H1 (cell line): ENCODE measurements at regions not wholly inside any gene's neighbourhood (a gene's known extent, or its start where the extent isn't known, plus 50 kb on each side); places are given as distances from the start of the nearest gene placed in this dataset.

Experiments
- CTCF ChIA-PET: fragments of 300-600 bp; sonication (Branson Sonifier 250); formaldehyde crosslinking; loops from one replicate; lab custom pipeline; 2021; ENCODE audit not compliant: partially characterized antibody; lab: Charles Lee
- POLR2A ChIA-PET: fragments of 300-600 bp; sonication (Branson Sonifier 250); formaldehyde crosslinking; loops from one replicate; lab custom pipeline; 2021; ENCODE audit warnings: inconsistent platforms; ENCODE audit not compliant: partially characterized antibody; lab: Charles Lee
- DNase-seq, 2 experiments: peaks; one replicate each; pipeline versions ENCODE4 v3.0.0 to v3.0.0-alpha.2; 2010 to 2022; ENCODE audit warnings: low spot score in 2 of 2, low read depth in 1 of 2, mixed read lengths in 1 of 2
- FAIRE-seq: peaks from 2 replicates; lab custom pipeline; 2011; peaks lifted over from hg19 to GRCh38; lab: Jason Lieb, UNC
- H2AFZ ChIP-seq: 2 replicates; pipeline ENCODE4 v1.8.1; 2012; ENCODE audit warnings: low read length, inconsistent platforms
- H2AK5ac ChIP-seq: 2 replicates; pipeline ENCODE4 v1.6.1; 2013; ENCODE audit warnings: low read depth, low read length
- H2BK120ac ChIP-seq: replicated peaks from 2 replicates; pipeline ENCODE3; 2013; ENCODE audit warnings: low read depth, low read length, inconsistent platforms
- H2BK12ac ChIP-seq: 2 replicates; pipeline ENCODE4 v1.6.1; 2013; ENCODE audit warnings: low read depth, low read length
- H2BK15ac ChIP-seq: 2 replicates; pipeline ENCODE4 v1.6.1; 2013; ENCODE audit warnings: low read length
- H2BK20ac ChIP-seq: 2 replicates; pipeline ENCODE4 v1.6.1; 2013; ENCODE audit warnings: low read length
- H2BK5ac ChIP-seq: 2 replicates; pipeline ENCODE4 v1.6.1; 2013; ENCODE audit warnings: low read depth, low read length
- H3K14ac ChIP-seq: 2 replicates; pipeline ENCODE4 v1.6.1; 2013; ENCODE audit warnings: inconsistent platforms; ENCODE audit not compliant: insufficient read length
- H3K18ac ChIP-seq: 2 replicates; pipeline ENCODE4 v1.6.1; 2013; ENCODE audit warnings: low read length; ENCODE audit errors: extremely low read depth
- H3K23ac ChIP-seq: 2 replicates; pipeline ENCODE4 v1.6.1; 2013; ENCODE audit warnings: inconsistent platforms; ENCODE audit not compliant: insufficient read length
- H3K23me2 ChIP-seq: 2 replicates; pipeline ENCODE4 v1.6.1; 2013; ENCODE audit warnings: low read depth, low read length
- H3K27ac ChIP-seq: 2 replicates; pipeline ENCODE4 v1.6.1; 2011; ENCODE audit warnings: low read depth, low read length, inconsistent platforms
- H3K27me3 ChIP-seq, 4 experiments: replicated peaks in 1 of 4; 1 replicate in 1 of 4; 2 replicates in 3 of 4; pipeline versions ENCODE4 v1.6.1 to v1.8.1; 2011 to 2013; ENCODE audit warnings: low read length in 3 of 4, mild to moderate bottlenecking in 3 of 4, inconsistent platforms in 2 of 4, mixed read lengths in 2 of 4, moderate library complexity in 1 of 4; ENCODE audit not compliant: control insufficient read depth in 3 of 4, insufficient read depth in 3 of 4; ENCODE audit errors: extremely low read depth in 1 of 4
- H3K36me3 ChIP-seq, 4 experiments: 2 replicates each; pipeline versions ENCODE4 v1.6.1 to v1.8.1; 2011 to 2013; ENCODE audit warnings: mild to moderate bottlenecking in 4 of 4, low read length in 3 of 4, moderate library complexity in 2 of 4, control low read depth in 1 of 4, inconsistent platforms in 1 of 4; ENCODE audit not compliant: insufficient read depth in 4 of 4, control insufficient read depth in 2 of 4
- H3K4ac ChIP-seq: replicated peaks from 2 replicates; pipeline ENCODE3; 2013; ENCODE audit warnings: low read length, low read depth, mixed read lengths, inconsistent platforms; ENCODE audit not compliant: insufficient read length
- H3K4me1 ChIP-seq, 4 experiments: replicated peaks in 1 of 4; 1 replicate in 1 of 4; 2 replicates in 3 of 4; pipeline versions ENCODE4 v1.6.1 to v1.8.1; 2011 to 2013; ENCODE audit warnings: low read length in 3 of 4, inconsistent platforms in 2 of 4, mixed read lengths in 1 of 4; ENCODE audit not compliant: insufficient read depth in 4 of 4, control insufficient read depth in 3 of 4
- H3K4me2 ChIP-seq, 2 experiments: 2 replicates each; pipeline versions ENCODE4 v1.6.1 to v1.8.1; 2011 to 2013; ENCODE audit warnings: low read depth in 2 of 2, low read length in 2 of 2, control low read depth in 1 of 2, inconsistent platforms in 1 of 2, mild to moderate bottlenecking in 1 of 2; ENCODE audit not compliant: insufficient read depth in 1 of 2
- H3K4me3 ChIP-seq, 4 experiments: fragments of 200-600, 300-600 bp in 1 of 4; sonication (generic), shearing (Covaris generic), sonication (Bioruptor Twin) in 1 of 4; 2 replicates each; pipeline versions ENCODE4 v1.5.1 to v1.8.1; 2011 to 2016; ENCODE audit warnings: low read length in 4 of 4, low read depth in 3 of 4, control low read depth in 2 of 4, inconsistent platforms in 2 of 4, mild to moderate bottlenecking in 2 of 4, mixed read lengths in 1 of 4, moderate library complexity in 1 of 4; ENCODE audit not compliant: insufficient read depth in 2 of 4; ENCODE audit errors: extremely low read depth in 1 of 4
- H3K56ac ChIP-seq: replicated peaks from 2 replicates; pipeline ENCODE3; 2013; ENCODE audit warnings: low read depth, mild to moderate bottlenecking, mixed read lengths, low read length, inconsistent platforms; ENCODE audit not compliant: insufficient read length
- H3K79me1 ChIP-seq: 2 replicates; pipeline ENCODE4 v1.6.1; 2013; ENCODE audit warnings: low read depth, low read length, control low read depth
- H3K79me2 ChIP-seq, 2 experiments: 2 replicates each; pipeline versions ENCODE4 v1.6.1 to v1.8.1; 2012 to 2013; ENCODE audit warnings: low read length in 2 of 2, mild to moderate bottlenecking in 2 of 2, inconsistent platforms in 1 of 2; ENCODE audit not compliant: insufficient read depth in 2 of 2, control insufficient read depth in 1 of 2
- H3K9ac ChIP-seq, 4 experiments: replicated peaks in 1 of 4; 1 replicate in 1 of 4; 2 replicates in 3 of 4; pipeline versions ENCODE4 v1.6.1 to v1.8.1; 2011 to 2013; ENCODE audit warnings: low read depth in 3 of 4, low read length in 3 of 4, control low read depth in 2 of 4, mild to moderate bottlenecking in 2 of 4, moderate library complexity in 2 of 4, inconsistent platforms in 1 of 4; ENCODE audit errors: extremely low read depth in 1 of 4
- H3K9me3 ChIP-seq, 2 experiments: 2 replicates each; pipeline versions ENCODE4 v1.6.1 to v1.8.1; 2012 to 2013; ENCODE audit warnings: mild to moderate bottlenecking in 2 of 2, moderate library complexity in 2 of 2, control low read depth in 1 of 2, inconsistent platforms in 1 of 2, low read depth in 1 of 2, low read length in 1 of 2, mixed read lengths in 1 of 2; ENCODE audit not compliant: insufficient read depth in 2 of 2
- H4K20me1 ChIP-seq, 2 experiments: replicated peaks in 1 of 2; 2 replicates each; pipeline versions ENCODE3 to v1.8.1; 2011 to 2013; ENCODE audit warnings: inconsistent platforms in 2 of 2, low read length in 2 of 2, mild to moderate bottlenecking in 1 of 2; ENCODE audit not compliant: insufficient read depth in 2 of 2, control insufficient read depth in 1 of 2
- H4K5ac ChIP-seq: 2 replicates; pipeline ENCODE4 v1.6.1; 2013; ENCODE audit warnings: low read length, low read depth, mixed read lengths, inconsistent platforms; ENCODE audit not compliant: insufficient read length
- H4K8ac ChIP-seq: 2 replicates; pipeline ENCODE4 v1.8.0; 2013; ENCODE audit warnings: mild to moderate bottlenecking, moderate library complexity, low read length, inconsistent platforms; ENCODE audit not compliant: insufficient read depth; ENCODE audit errors: extremely low read depth
- H4K91ac ChIP-seq: replicated peaks from 2 replicates; pipeline ENCODE3; 2013; ENCODE audit warnings: low read length, mixed read lengths, inconsistent platforms; ENCODE audit not compliant: insufficient read length
- SRF ChIP-seq: IDR thresholded peaks from 2 replicates; pipeline ENCODE4 v1.6.1; 2011; ENCODE audit warnings: mild to moderate bottlenecking, low read depth, low read length, moderate library complexity
- WGBS, 2 experiments: shearing (Covaris generic) in 1 of 2; methylation state at CpG; one replicate each; pipeline versions ENCODE4 v1.1.6 to v1.1.7; 2013 to 2015; ENCODE audit warnings: low lambda C conversion rate in 2 of 2, mixed read lengths in 2 of 2, inconsistent platforms in 1 of 2, low coverage in 1 of 2, missing lambda C conversion rate in 1 of 2; ENCODE audit not compliant: insufficient replicate concordance in 2 of 2, insufficient coverage in 1 of 2, insufficient read length in 1 of 2; ENCODE audit errors: extremely low coverage in 1 of 2, missing lambda C conversion rate in 1 of 2; 5-methylcytosine and 5-hydroxymethylcytosine counted together

DNA sequence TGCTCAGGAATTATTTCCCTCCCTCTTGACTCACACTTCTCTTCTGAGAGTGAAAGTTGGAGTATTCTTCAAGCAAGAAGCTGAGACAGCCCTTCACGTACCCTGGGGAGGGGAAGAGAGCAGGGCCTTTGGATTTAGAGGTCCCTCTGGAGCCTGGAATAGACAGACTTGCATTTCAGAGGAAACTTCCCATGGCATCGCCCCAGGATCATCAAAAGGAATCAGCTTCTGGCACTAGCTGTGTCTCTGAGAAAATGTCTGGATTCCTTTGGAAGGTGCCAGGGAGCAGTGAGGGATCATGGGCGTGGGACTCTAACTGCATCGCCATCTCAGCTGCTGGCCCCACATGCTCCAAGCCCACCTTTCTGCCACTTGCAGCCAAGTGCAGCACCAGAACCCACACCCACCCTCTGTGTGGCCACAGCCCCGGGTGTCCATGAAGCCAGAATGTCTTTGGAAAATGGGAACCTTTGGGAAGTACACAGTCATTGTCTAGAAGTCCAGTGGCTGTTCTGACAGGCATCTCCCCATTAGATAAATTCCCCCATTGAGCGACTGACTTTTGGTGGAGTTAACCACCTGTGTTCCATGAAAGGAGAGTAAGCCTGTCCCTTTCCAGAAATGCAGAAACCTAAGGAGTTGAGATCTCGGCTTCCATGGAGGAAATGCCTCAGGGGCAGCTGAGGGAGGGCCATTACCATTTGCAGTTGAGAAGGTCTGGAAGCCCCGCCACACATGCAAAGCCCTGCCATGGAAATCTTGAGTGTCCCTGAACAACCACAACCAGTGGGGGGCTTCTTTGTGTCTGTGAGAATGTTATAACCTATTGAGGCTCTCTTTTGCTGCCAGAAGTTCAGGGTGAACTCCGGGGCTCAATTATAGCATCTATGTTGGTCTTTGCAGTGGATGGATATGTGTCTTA is 57.8 kb upstream of the GDF10 start:
- no peak overlapping the region for H3K14ac ChIP-seq
- H3K79me2 ChIP-seq: no peaks in the 10 kb centered on the region
- no peaks in the 10 kb centered on the region for H3K23me2 ChIP-seq
- H3K56ac ChIP-seq: no peak overlapping the region
- H3K4ac ChIP-seq: no peak overlapping the region
- no peak overlapping the region for H2BK20ac ChIP-seq
- H3K18ac ChIP-seq: no peak overlapping the region
- no peak overlapping the region for H3K27ac ChIP-seq
- H4K20me1 ChIP-seq: no peaks in the 10 kb centered on the region
- ChIA-PET POLR2A (no interaction called here), CTCF (interaction anchor here (1.0 to 4.3 kb wide), 4 partner anchors 12 to 194 kb away, joined by 3 to 15 read pairs (median 4); no protein-coding TSS in a partner anchor)
- H3K27me3 ChIP-seq: no peaks in the 10 kb centered on the region; a peak in 1 of 7 replicates
- no peak overlapping the region for H2BK12ac ChIP-seq
- no peak overlapping the region for H3K23ac ChIP-seq
- FAIRE-seq (no peak), DNase-seq (no peak)
- H2BK5ac ChIP-seq: no peak overlapping the region
- H3K9ac ChIP-seq: no peak overlapping the region
- H3K4me2 ChIP-seq: no peak overlapping the region
- H2BK15ac ChIP-seq: no peak overlapping the region
- H4K91ac ChIP-seq: no peak overlapping the region
- no peak overlapping the region for H4K8ac ChIP-seq
- H3K9me3 ChIP-seq: no peaks in the 10 kb centered on the region
- peaks cover 2% of the 10 kb centered on the region; the same call in 1 of the 2 replicates for H3K79me1 ChIP-seq
- no peak overlapping the region for H4K5ac ChIP-seq
- no peak overlapping the region for H3K4me3 ChIP-seq
- peaks cover 0 to 2% (median 0%) of the 10 kb centered on the region in 4 experiments; a peak in 3 of 7 replicates for H3K4me1 ChIP-seq
- H2AK5ac ChIP-seq: no peak overlapping the region
- TF ChIP-seq SRF: no peak
- 89% methylated on average over 9 of the region's 9 CpGs; no CpG with 5 or more reads in 1 of the 2 experiments for WGBS, 2 experiments
- no peaks in the 10 kb centered on the region for H3K36me3 ChIP-seq
- no peak overlapping the region for H2AFZ ChIP-seq
- no peak overlapping the region for H2BK120ac ChIP-seq
